HG02610 (cell line): ENCODE measurements at regions not wholly inside any gene's neighbourhood (a gene's known extent, or its start where the extent isn't known, plus 50 kb on each side); places are given as distances from the start of the nearest gene placed in this dataset.
"Not testable (repeated sequence)": the region's sequence is repeated elsewhere in the genome, so short reads cannot be mapped to it uniquely, and the experiment has no call there.

Experiments used
- ATAC-seq: cut with Tn5 transposase; IDR thresholded peaks from one replicate; pipeline ENCODE4 v1.9.1; 2021; ENCODE audit warnings: mild to moderate bottlenecking, moderate library complexity; ENCODE audit not compliant: unreplicated experiment

DNA sequence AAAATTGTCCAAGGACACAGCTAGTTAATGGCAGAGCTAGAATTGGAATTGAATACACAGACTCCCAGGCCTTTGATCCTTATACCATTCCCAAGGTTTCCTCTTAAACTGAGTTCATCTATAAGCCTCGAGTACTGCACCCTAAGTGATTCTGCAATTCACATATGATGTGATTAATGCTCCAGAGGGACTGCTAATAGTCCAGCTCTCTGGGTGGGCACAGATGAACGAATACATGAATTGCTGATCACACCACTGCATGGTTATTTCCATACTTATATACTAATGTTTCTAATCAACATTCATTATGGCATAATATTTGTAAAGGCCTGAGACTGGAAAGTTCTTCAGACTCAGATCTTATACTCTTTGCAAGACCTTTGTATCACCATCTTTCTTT lies 101.8 kb downstream of the NUFIP1 start:
- no peak for ATAC-seq

DNA sequence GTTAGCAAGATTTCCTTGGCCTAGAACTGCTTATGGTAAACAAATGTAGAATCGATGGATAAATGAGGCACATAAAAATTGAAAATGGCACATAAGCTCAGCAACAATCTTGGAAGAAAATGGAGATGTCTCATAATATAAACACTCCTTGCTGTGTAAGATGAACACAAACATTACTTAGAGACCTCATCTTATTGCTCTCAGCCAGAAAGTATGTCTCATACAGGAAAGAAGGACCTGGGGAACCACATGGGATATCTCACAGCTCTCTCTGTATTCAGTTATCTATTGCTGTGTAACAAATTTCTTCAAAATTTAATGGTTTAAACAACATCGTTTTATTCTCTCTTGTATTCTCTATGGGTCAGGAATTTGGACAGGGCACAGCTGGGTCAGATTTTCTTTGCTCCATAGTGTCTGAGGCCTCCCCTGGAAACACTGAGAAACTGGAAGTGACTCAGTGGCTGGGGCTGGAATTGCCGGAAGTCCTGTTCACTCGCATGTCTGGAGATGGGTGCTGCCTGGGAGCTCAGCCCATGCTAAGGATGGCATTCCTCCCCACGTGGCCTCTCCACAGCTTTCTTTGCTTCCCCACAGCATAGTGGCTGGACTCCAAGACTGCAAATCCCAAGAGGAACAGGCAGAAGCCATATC lies 105.1 kb downstream of the NUFIP1 start:
- no peak for ATAC-seq

DNA sequence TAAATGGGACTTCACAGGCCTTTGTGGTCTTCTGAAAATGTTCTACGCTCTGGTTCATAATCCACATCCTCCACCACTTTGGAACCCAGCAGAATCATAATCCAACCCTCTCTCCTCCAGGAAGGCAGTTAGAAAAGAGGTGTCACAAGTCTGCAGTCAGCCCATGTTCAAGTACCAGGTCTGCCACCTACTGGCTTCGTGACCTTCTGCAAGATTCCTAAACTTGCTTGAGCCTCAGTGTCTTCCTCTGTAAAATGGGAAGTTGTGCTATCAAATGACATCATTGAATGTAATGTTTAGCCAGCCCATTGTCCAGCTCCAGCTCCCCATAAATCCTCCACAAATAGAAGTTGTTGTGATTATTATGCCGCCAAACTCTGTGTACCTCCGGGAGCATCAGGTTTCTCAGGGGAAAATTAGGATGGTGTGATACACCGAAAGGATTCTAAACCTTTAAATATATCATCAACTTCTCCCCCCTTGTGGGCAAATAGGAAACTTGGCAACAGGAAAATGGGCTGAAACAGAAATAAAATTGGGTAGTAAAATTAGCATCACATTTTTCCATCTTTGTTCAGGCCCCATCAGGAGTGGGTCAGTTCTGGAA lies 109.7 kb downstream of the NUFIP1 start:
- no peak for ATAC-seq

DNA sequence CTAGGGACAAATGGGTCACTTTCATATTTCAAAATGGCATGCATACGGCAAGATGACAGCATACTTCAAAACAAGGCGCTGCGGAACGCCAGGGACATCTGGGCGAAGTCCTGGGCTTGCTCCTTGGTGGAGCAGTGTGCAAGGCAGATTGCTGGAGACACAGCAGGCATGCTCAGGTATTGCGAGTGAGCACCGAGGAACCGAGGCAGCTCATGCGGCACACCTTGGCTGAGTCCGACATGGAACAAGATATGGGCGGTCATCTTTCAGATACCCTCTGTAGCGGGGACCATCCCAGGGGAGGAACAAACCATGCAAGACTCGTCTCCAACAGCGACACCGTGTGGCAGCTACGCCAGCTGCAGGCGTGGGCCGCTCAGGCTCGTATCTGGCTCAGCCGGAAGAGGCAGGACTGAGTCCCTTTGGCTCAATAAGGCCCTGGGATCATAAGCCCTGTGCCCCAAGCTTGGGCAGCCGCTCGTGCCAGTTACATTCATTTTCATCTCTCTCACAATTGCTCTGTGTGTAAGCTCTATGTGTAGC lies 112.4 kb downstream of the NUFIP1 start:
- ATAC-seq = no peak

DNA sequence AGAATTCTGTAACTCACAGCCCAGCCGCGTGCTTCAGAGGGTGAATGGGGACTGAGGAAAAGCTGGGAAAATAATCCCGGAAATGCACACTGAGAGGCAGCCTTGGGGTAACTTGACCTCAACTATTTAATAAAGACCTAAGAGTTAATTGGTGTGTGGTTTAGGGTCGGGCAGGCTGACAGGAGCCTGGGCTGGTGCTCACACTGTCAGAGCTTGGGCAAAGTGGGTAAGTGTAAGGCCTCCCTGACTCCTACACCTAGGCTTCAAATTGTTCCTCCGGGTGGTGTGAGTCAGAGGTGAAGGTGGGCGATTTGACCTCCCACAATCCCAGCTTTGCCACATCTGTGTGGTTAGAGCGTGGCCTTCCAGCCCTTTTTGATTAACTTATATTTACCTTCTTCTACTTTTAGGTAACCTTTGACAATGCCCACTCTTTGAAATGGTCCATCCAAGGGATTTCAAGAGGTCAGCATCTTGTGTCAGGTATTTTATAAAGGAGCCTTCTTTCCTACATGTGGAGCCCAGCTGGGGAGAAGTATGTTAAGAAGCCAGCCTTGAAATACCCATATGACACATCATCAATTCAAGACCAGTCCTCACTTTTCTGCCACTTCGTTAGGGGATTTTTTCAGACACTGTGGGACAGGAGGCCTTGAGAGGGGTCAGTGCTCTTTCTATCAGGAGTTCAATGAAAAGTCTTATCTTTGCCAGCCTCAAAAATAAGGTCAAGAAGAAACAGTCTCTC lies 114.2 kb downstream of the NUFIP1 start:
- no peak for ATAC-seq

DNA sequence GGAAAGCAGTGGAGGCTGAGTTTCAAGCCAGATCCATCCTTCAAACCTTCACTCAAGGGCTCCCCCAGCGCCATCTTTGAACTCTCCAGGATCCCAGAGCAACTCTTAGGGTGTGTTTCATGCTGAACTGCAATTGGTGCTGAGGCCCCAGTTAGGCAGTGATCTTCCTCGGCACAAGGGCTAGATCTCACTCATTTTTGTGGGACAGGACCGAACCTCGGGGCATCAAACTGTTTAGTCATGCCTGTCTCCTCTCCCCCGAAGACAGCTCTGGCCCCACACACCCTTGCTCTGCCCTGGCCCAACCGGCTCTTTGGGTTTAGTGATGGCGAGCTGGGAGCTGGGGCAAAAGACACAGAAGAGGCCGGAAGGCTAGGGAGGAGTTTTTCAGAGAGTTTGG lies 115.1 kb downstream of the NUFIP1 start:
- ATAC-seq = no peak

DNA sequence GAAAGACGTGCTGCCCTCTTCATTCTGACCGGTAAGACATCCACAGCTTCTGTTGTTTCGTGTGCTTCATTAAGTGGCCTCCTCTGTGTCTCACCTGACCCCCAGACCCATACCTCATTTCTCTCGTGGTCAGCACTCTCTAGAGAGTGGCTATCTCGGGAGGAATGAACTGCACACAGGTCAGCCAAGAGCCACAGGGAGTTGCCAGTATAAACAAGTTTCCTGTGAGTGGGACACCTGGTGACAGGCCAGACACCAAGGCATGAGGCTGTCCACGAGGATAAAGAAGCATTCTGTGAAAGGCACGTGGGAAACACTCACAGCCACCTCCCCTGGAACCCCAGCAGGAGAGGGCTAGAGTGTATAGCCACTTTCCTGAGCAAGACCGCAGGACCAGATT lies 115.8 kb downstream of the NUFIP1 start:
- no peak for ATAC-seq

DNA sequence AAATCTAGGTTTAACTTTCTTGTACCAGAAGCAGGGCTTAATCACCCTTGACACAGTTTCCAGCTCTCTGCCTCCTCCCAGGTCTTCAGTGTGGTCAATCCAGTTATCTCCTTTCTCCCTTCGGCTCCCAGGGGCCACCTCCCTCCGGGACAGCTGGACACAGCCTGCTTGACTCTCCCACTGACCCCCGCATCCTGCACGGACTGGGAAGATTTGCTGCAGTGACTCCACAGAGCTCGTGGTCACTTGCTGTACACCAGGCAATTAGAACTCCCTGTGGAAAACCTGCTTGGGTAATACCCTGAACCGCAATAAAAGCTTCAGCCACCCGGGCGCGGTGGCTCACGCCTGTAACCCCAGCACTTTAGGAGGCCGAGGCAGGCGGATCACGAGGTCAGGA lies 116.5 kb downstream of the NUFIP1 start:
- ATAC-seq = no peak

DNA sequence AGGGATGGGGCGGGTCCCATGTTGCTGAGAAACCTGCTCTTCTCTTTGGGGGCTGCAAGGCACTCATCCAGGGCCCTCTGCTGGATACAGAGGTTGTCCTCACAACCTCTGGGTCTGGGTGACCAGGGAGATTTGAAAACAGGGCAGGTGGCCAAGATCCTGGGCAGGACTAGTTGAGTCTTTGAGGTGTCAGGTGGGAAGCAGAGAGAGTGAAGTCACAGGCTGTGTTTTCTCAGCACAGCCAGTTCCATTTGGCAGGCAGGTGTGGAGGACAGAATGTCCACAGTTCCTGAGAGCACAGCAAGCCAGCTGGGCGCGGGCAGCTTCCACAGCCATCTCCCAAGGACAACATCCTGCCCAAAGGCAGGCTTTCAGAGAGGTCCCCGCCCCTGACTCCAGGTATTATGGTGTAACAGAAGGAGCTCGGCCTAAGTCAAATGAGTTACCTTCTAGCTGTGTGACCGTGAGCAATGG lies 118.8 kb downstream of the NUFIP1 start:
- no peak for ATAC-seq

DNA sequence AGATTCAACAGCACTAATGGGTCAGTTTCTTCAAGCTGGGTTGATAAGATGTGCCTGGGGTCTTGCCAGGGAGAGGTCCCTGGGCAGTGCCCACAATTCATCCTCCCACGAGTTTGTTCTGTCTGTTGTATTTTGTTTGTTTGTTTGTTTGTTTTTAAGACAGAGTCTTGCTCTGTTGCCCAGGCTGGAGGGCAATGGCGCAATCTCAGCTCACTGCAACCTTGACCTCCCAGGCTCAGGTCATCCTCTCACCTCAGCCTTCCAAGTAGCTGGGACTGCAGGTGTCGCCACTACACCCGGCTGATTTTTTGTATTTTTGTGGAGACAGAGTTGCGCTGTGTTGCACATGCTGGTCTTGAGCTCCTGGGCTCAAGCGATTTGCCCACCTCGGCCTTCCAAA lies 120.1 kb downstream of the NUFIP1 start:
- ATAC-seq = no peak

DNA sequence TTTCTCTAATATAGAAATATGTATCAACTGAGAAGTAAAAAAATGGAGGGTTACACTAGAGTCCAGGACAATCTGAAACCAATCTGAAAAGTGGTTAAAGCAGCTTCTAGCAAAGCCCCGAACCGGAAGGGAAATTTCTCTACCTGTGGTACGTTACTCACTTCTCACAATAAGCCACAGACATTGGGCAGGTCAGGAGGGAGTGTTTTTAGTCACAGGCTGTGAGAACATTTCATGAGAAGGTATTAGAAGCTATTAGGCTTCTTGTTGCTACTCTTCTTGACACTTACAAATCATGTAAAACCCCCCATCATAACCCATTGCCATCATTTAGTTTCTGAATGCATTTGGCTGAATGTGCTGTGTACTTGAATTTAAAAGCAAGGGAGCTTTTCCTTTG lies 120.9 kb downstream of the NUFIP1 start:
- ATAC-seq = peak; percentile 96

DNA sequence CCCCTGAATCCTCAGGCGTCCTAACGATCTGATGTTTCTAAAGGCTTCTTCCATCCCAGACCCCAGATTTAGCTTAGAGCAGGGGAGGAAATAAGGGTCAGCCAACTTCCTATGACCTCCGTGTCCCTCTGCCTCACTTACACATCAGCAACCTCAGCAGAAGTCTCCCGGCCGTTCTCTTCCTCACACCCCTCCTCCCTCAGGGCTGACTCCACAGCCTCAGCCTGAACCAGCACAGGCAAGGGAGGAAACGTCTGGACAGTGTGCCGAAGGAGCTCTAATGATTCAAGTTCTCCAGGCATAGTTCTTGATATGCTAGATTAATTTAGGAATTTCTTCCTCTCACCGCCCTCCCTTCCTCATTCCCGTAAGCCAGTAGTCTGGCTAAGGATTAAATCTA lies 121.4 kb downstream of the NUFIP1 start:
- no peak for ATAC-seq

DNA sequence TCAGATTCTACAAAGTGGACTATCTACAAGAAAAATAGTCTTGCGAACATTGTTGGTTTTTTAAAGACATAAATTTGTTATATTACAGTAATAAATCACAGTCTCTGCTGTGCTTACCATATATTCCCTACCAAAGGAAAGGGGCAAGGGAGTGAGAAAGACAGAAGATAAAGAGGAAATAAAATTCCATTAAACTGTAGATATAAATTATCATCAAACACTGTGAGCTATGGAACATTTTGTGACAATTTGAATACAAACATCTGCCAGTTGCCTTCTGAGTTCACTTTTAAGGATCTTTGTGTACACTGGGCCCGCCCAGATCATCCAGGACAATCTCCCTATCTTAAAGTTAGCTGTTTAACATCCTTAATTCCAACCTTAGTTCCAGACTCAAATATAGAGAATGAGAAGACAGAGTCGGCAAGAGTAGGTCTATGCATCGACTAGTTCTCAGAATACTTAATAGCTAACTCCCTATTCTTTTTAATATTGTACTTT lies 122.8 kb downstream of the NUFIP1 start:
- no peak for ATAC-seq

DNA sequence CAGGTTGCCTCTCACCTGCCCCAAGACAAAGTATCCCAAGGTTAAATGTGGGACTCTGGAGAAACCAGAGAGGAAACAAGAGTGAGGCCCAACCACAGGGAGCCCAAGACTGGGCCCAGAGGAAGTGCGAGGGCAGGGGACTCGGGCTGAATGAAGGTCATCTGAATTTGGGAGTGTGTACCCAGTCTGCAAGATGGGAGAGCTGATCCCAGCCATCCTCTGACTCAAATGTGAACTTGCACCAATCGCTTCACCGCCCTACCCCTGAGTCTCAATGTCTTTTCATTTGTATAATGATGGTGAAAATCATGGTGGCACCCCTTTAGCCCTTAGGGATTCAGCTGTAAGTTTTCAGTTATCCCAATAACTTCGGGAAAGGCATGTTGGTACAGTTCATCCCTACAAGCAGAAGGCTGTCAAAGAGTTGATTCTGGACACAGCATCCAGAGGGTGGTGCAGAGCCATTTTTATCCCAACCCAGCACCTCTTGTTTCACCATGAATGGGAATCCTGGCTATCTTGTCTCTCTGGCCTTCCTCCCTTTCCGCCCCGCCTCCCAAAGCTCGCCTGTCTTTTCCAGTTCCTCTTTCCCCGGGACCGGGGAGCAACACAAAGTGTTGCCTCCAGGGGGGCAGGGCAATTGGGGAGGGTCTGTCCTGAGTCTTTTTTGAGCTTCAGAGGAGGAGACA lies 123.4 kb downstream of the NUFIP1 start:
- no peak for ATAC-seq

DNA sequence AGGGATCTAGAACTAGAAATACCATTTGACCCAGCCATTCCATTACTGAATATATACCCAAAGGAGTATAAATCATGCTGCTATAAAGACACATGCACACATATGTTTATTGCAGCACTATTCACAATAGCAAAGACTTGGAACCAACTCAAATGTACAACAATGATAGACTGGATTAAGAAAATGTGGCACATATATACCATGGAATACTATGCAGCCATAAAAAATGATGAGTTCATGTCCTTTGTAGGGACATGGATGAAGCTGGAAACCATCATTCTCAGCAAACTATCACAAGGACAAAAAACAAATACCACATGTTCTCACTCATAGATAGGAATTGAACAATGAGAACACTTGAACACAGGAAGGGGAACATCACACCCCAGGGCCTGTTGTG lies 125.6 kb downstream of the NUFIP1 start:
- ATAC-seq = not testable (repeated sequence)

DNA sequence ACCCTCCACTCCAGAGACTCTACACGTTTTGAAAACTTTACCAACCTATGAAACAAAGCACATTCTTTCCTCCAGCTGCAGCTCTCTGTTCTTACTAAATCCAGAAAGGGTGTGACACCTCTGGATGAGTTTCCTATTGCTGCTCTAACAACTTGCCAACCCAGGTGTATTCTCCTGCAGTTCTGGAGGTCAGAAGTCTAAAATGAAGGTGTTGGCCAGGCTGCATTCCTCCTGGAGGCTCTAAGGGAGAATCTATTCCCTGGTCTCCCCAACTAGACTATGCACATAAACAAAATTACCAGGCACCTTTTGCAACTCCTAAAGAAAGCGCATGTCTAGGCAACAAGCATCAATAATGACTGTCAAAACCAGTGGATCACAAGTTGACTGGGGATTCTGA lies 128.8 kb downstream of the NUFIP1 start:
- ATAC-seq = no peak

DNA sequence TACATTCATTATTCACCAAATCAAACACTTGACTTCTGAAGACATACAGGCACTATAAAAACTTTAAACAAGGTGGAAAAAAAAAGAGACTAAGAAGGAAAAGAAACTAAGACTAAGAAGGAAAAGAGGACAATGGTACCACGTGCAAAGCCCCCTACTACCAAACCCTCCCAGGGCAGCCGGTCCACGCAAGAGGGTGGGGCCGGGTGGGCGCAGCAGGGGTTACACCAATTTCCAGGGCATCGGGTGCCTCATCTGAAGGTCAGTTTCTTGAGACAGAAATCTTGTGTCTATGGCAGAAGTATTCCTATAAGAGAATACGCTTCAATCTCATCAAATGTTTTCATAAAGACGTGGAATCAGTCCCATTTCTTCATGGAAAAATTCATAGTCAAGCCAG lies 131.5 kb downstream of the NUFIP1 start:
- no peak for ATAC-seq

DNA sequence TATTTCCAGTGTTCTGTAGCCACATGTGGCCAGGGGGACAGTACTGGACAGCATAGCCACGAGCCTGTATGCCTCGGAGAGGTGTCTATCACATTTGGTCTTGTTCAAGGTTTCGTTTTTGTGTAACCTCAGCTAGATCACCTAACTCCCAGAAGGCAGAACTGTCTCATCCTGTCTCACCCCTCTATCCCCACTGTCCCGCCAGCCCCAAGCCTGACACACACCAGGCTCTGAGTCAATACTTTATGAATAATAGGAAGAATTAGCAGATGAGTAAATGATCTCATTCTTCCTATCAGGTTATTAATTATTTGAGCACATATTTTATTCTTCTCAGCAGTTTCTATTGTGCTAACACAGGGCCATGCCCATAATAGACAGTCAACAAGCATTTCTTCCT lies 132.2 kb downstream of the NUFIP1 start:
- no peak for ATAC-seq

DNA sequence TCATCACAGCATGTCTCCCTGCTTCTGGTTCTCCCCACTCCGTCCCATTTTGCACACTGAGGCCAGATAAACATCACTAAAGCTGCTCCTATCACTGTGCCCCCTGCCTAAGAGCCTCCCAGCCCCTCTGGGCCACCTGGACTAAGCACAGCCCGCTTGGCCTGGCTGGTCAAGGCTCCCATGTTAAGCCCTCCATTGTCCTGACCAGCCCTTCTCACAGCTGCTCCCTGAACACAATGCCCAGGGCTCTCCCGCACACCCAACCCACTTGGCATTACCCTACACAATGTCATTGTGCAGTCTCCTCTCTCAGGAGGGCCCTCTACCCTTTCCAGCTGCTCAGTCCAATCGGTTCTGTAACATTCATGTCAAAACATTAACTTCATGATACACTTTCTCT lies 133.4 kb downstream of the NUFIP1 start:
- no peak for ATAC-seq

DNA sequence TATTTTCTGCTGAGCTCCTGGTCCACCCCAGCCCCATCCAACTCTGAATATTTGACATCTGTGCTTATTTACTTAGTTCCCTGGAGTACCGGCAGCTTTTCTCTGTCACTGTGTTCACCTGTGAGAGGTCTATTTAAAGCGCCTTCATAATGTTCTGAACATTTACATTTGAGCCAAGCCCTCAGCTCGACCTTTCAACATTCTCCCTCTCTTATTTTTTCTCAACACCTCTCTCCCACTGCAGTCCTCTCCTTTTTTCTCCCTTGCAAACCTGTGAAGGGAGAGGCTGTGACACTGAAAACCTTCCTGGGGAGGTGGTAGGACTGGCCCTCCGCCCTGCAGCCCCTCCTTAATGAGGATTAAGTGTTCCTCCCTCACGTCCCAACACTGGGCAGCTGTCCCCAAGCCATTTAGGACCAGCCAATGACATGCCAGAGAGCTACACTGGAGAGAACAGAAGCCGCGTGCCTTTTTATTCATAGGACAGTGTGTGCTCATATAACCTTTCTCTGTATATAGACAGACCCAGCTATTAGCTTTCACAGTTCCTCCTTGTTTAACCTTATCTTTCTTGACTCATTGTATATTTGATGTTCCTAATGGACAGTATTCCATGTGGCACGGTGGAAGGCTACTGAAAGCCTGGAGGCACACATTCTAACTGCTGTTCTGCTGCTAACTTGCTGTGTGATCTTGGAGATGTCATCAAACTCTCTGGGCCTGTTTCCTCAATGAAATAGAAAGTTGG lies 134.8 kb downstream of the NUFIP1 start:
- ATAC-seq = no peak
